SK-N-SH (cell line): ENCODE measurements at regions not wholly inside any gene's neighbourhood (a gene's known extent, or its start where the extent isn't known, plus 50 kb on each side); places are given as distances from the start of the nearest gene placed in this dataset.

Source experiments
- CTCF ChIA-PET: fragments of 300-600, 350-600 bp; formaldehyde crosslinking; extraction: SDS; loops from one replicate; lab custom pipeline; 2021; lab: Yijun Ruan, JAX
- POLR2A ChIA-PET: fragments of 350-600 bp; sonication (Branson Sonifier 250); formaldehyde crosslinking; extraction: SDS; loops from one replicate; lab custom pipeline; 2020; ENCODE audit warnings: antibody characterized with exemption, inconsistent platforms; lab: Yijun Ruan, JAX
- DNase-seq: peaks from one replicate; pipeline ENCODE4 v3.0.0; 2012
- H2AFZ ChIP-seq: fragments of 200-600 bp; sonication (generic); 2 replicates; pipeline ENCODE4 v1.8.1; 2016; ENCODE audit warnings: antibody characterized with exemption, mild to moderate bottlenecking, low read depth
- H3F3A ChIP-seq: fragments of 200-600 bp; sonication (generic); replicated peaks from 2 replicates; pipeline ENCODE3; 2016; ENCODE audit warnings: antibody characterized with exemption, mild to moderate bottlenecking; ENCODE audit not compliant: insufficient read depth
- H3K27ac ChIP-seq, 2 experiments: fragments of 200-500 bp in 1 of 2; fragments of 200-600 bp in 1 of 2; sonication (Bioruptor generic) in 1 of 2; sonication (generic), shearing (Covaris generic) in 1 of 2; 2 replicates each; pipeline versions ENCODE4 v1.5.1 to v1.6.1; 2014 to 2016; ENCODE audit warnings: low read depth in 2 of 2, inconsistent platforms in 1 of 2, low read length in 1 of 2, mild to moderate bottlenecking in 1 of 2, mixed read lengths in 1 of 2
- H3K27me3 ChIP-seq: fragments of 200-600 bp; sonication (generic), shearing (Covaris generic); 2 replicates; pipeline ENCODE4 v1.6.1; 2016; ENCODE audit warnings: mixed run types; ENCODE audit not compliant: insufficient read depth
- H3K36me3 ChIP-seq, 2 experiments: fragments of 200-500 bp in 1 of 2; fragments of 200-600 bp in 1 of 2; sonication (Bioruptor generic) in 1 of 2; sonication (generic) in 1 of 2; replicated peaks in 1 of 2; 2 replicates each; pipeline versions ENCODE3 to v1.5.1; 2014 to 2016; ENCODE audit warnings: low read length in 1 of 2, mild to moderate bottlenecking in 1 of 2; ENCODE audit not compliant: insufficient read depth in 2 of 2, control insufficient read depth in 1 of 2
- H3K4me1 ChIP-seq, 2 experiments: fragments of 200-500 bp in 1 of 2; fragments of 200-600 bp in 1 of 2; sonication (Bioruptor generic) in 1 of 2; sonication (generic), shearing (Covaris generic) in 1 of 2; 2 replicates each; pipeline versions ENCODE4 v1.5.1 to v1.6.1; 2014 to 2016; ENCODE audit warnings: low read depth in 1 of 2, low read length in 1 of 2, mixed run types in 1 of 2; ENCODE audit not compliant: insufficient read depth in 2 of 2, control insufficient read depth in 1 of 2
- H3K4me2 ChIP-seq: fragments of 200-600 bp; sonication (generic), shearing (Covaris generic); 2 replicates; pipeline ENCODE4 v1.6.1; 2017; ENCODE audit warnings: mixed run types
- H3K4me3 ChIP-seq, 2 experiments: fragments of 200-500 bp in 1 of 2; fragments of 200-600 bp in 1 of 2; sonication (Bioruptor generic) in 1 of 2; sonication (generic), shearing (Covaris generic) in 1 of 2; 2 replicates each; pipeline versions ENCODE4 v1.5.1 to v1.8.1; 2014 to 2016; ENCODE audit warnings: low read depth in 2 of 2, inconsistent platforms in 1 of 2, low read length in 1 of 2, mild to moderate bottlenecking in 1 of 2, mixed read lengths in 1 of 2, moderate library complexity in 1 of 2
- H3K79me2 ChIP-seq: fragments of 200-600 bp; sonication (generic); 2 replicates; pipeline ENCODE4 v1.8.1; 2017; ENCODE audit warnings: mild to moderate bottlenecking; ENCODE audit not compliant: insufficient read depth
- H3K9ac ChIP-seq: fragments of 200-600 bp; sonication (generic); 2 replicates; pipeline ENCODE4 v1.6.1; 2017; ENCODE audit warnings: mixed run types
- H3K9me2 ChIP-seq: fragments of 200-600 bp; sonication (generic); 2 replicates; pipeline ENCODE4 v1.6.1; 2017; ENCODE audit warnings: mixed run types
- H3K9me3 ChIP-seq: fragments of 200-600 bp; sonication (generic); 2 replicates; pipeline ENCODE4 v1.6.1; 2017; ENCODE audit warnings: mixed run types, mild to moderate bottlenecking, moderate library complexity
- H4K20me1 ChIP-seq: fragments of 200-600 bp; sonication (generic); 2 replicates; pipeline ENCODE4 v1.6.1; 2017; ENCODE audit warnings: mild to moderate bottlenecking, mixed run types; ENCODE audit not compliant: insufficient read depth
- ELF1 ChIP-seq: IDR thresholded peaks from 2 replicates; pipeline ENCODE4 v1.4.0; 2012
- EP300 ChIP-seq, 2 experiments: IDR thresholded peaks; 2 replicates each; pipeline versions ENCODE4 v1.4.0 to v1.6.1; 2012; ENCODE audit warnings: borderline replicate concordance in 1 of 2, low read depth in 1 of 2, low read length in 1 of 2
- FOSL2 ChIP-seq: IDR thresholded peaks from 2 replicates; pipeline ENCODE4 v1.4.0; 2012; ENCODE audit warnings: low read depth, mild to moderate bottlenecking, moderate library complexity, borderline replicate concordance
- FOXJ3 ChIP-seq: sonication (generic); formaldehyde crosslinking; IDR thresholded peaks from 2 replicates; pipeline ENCODE4 v1.5.1; 2020; ENCODE audit warnings: mild to moderate bottlenecking, missing genetic modification reagents
- JUND ChIP-seq: IDR thresholded peaks from 2 replicates; pipeline ENCODE4 v1.4.0; 2012
- MEF2A ChIP-seq: IDR thresholded peaks from 2 replicates; pipeline ENCODE4 v1.4.0; 2012; ENCODE audit warnings: low read depth, borderline replicate concordance
- NFIC ChIP-seq: IDR thresholded peaks from 2 replicates; pipeline ENCODE4 v1.4.0; 2012; ENCODE audit warnings: borderline replicate concordance
- POLR2AphosphoS5 ChIP-seq: IDR thresholded peaks from 2 replicates; pipeline ENCODE4 v1.6.1; 2012; ENCODE audit warnings: low read depth, low read length
- RAD21 ChIP-seq: IDR thresholded peaks from 2 replicates; pipeline ENCODE4 v1.6.1; 2012; ENCODE audit warnings: mild to moderate bottlenecking, low read length
- RXRA ChIP-seq: IDR thresholded peaks from 2 replicates; pipeline ENCODE4 v1.4.0; 2012; ENCODE audit warnings: low read depth, mild to moderate bottlenecking, borderline replicate concordance
- TCF12 ChIP-seq: IDR thresholded peaks from 2 replicates; pipeline ENCODE4 v1.4.0; 2012
- TEAD4 ChIP-seq: IDR thresholded peaks from 2 replicates; pipeline ENCODE4 v1.4.0; 2012; ENCODE audit warnings: mild to moderate bottlenecking, borderline replicate concordance; ENCODE audit not compliant: insufficient read depth
- YY1 ChIP-seq: IDR thresholded peaks from 2 replicates; pipeline ENCODE4 v1.4.0; 2012; ENCODE audit warnings: low read depth, mild to moderate bottlenecking
- WGBS: methylation state at CpG from one replicate; pipeline ENCODE4 v1.1.6; 2017; ENCODE audit warnings: low lambda C conversion rate; 5-methylcytosine and 5-hydroxymethylcytosine counted together
- TF ChIP-seq, protein P1 (sequence below): IDR thresholded peaks from 2 replicates; pipeline ENCODE4; 2012
- TF ChIP-seq, protein P2 (sequence below): IDR thresholded peaks from 2 replicates; pipeline ENCODE4 v1.4.0; 2012; ENCODE audit warnings: low read depth, borderline replicate concordance
- TF ChIP-seq, protein P3 (sequence below): fragments of 200-600 bp; sonication (generic); IDR thresholded peaks from 2 replicates; pipeline ENCODE4 v1.6.1; 2017; ENCODE audit warnings: antibody characterized with exemption, mild to moderate bottlenecking, moderate library complexity

DNA sequence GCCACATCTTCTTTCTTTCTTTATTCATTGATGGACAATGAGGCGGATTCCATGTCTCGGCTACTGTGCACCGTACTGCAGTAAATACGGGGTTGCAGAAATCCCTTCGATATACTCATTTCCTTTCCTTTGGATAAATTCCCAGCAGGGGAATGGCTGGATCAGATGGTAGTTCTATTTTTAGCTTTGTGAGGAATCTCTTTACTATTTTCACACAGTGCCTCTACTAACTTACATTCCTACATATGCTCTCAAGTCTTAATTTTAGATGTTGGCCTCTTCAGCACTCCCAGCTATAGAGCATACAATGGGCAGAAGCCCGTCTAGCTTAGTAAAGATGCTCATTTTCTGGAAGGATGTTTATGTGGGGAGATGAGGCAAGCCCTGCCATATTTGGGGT lies 317.4 kb downstream of the ASMT start:
- CTCF ChIA-PET: no interaction called here

DNA sequence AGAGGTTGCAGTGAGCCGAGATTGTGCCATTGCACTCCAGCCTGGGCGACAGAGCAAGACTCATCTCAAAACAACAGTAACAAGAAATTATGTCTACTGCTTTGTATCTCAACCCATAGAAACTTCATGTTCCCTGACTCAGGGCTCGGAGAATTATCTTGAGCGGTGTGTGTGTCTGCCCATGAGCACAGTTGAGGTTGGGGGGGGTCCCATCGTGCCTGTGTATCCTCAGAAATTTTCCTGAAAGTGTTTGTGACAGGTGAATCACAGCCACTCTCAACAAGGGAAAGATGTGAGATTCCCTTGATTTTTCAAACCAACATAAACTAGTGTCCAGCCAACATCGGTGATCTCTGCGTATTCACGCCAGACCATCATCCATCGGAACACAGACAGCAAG lies 319.1 kb downstream of the ASMT start:
- Histone ChIP-seq H4K20me1 (no peaks in the 10 kb centered on the region), H3K4me2 (peak overlapping the region; percentile 56), H2AFZ (no peak overlapping the region; the same call in 1 of the 2 replicates), H3K4me1 (no peaks in the 10 kb centered on the region), H3F3A (peaks cover 3% of the 10 kb centered on the region), H3K36me3 (no peaks in the 10 kb centered on the region), H3K9ac (peak overlapping the region; percentile 30; the same call in 1 of the 2 replicates), H3K27ac (peak overlapping the region in 1 of 2 experiments; percentile 98; a peak in 2 of 4 replicates), H3K4me3 (no peak overlapping the region), H3K9me2 (no peaks in the 10 kb centered on the region), H3K9me3 (no peaks in the 10 kb centered on the region), H3K27me3 (no peaks in the 10 kb centered on the region), H3K79me2 (no peaks in the 10 kb centered on the region)
- no peak for DNase-seq
- 17% methylated on average over 9 of the region's 9 CpGs for WGBS
- POLR2A ChIA-PET: no interaction called here
- CTCF ChIA-PET: no interaction called here
- TF ChIP-seq TCF12 (peak; percentile 90), FOSL2 (peak; percentile 6; the same call in 1 of the 2 replicates), TEAD4 (0 out of 2 replicates have a peak, but pooled peaks have one; percentile 12), MEF2A (peak; percentile 45; the same call in 1 of the 2 replicates), FOXJ3 (CRISPR knock-in tag) (no peak), POLR2AphosphoS5 (peak; percentile 22; the same call in 1 of the 2 replicates), EP300 (IDR thresholded peaks at IDR 0.05; ENCODE audit: borderline replicate concordance in 1 of 2, low read depth in 1 of 2, low read length in 1 of 2) (peak in 1 of 2 experiments; percentile 35; a peak in 1 of 4 replicates), ELF1 (no peak)
- TF ChIP-seq, protein P1, sequence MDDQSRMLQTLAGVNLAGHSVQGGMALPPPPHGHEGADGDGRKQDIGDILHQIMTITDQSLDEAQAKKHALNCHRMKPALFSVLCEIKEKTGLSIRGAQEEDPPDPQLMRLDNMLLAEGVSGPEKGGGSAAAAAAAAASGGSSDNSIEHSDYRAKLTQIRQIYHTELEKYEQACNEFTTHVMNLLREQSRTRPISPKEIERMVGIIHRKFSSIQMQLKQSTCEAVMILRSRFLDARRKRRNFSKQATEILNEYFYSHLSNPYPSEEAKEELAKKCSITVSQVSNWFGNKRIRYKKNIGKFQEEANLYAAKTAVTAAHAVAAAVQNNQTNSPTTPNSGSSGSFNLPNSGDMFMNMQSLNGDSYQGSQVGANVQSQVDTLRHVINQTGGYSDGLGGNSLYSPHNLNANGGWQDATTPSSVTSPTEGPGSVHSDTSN: peak; percentile 82
- TF ChIP-seq, protein P2, sequence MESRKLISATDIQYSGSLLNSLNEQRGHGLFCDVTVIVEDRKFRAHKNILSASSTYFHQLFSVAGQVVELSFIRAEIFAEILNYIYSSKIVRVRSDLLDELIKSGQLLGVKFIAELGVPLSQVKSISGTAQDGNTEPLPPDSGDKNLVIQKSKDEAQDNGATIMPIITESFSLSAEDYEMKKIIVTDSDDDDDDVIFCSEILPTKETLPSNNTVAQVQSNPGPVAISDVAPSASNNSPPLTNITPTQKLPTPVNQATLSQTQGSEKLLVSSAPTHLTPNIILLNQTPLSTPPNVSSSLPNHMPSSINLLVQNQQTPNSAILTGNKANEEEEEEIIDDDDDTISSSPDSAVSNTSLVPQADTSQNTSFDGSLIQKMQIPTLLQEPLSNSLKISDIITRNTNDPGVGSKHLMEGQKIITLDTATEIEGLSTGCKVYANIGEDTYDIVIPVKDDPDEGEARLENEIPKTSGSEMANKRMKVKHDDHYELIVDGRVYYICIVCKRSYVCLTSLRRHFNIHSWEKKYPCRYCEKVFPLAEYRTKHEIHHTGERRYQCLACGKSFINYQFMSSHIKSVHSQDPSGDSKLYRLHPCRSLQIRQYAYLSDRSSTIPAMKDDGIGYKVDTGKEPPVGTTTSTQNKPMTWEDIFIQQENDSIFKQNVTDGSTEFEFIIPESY: no peak

More for the DNA sequence above, 317.4 kb downstream of the ASMT start:
- Histone ChIP-seq H3K27ac (peak overlapping the region in 1 of 2 experiments; percentile 98; a peak in 2 of 4 replicates), H3K9ac (peak overlapping the region; percentile 64), H3K79me2 (no peaks in the 10 kb centered on the region), H3K9me3 (no peaks in the 10 kb centered on the region), H3K4me2 (peak overlapping the region; percentile 18; the same call in 1 of the 2 replicates), H3K9me2 (no peaks in the 10 kb centered on the region), H3K4me3 (no peak overlapping the region; a peak in 1 of 4 replicates), H3K36me3 (no peaks in the 10 kb centered on the region), H3K27me3 (no peaks in the 10 kb centered on the region), H4K20me1 (no peaks in the 10 kb centered on the region), H3K4me1 (no peaks in the 10 kb centered on the region), H3F3A (peaks cover 3% of the 10 kb centered on the region), H2AFZ (no peak overlapping the region)
- WGBS: 44% methylated on average over 6 of the region's 6 CpGs
- POLR2A ChIA-PET: no interaction called here
- DNase-seq: no peak
- peak; percentile 65 for TF ChIP-seq FOSL2
- no peak for TF ChIP-seq RAD21
- TF ChIP-seq RXRA: no peak
- peak in 1 of 2 experiments; percentile 58; a peak in 1 of 4 replicates for TF ChIP-seq EP300 (IDR thresholded peaks at IDR 0.05; ENCODE audit: borderline replicate concordance in 1 of 2, low read depth in 1 of 2, low read length in 1 of 2)
- peak; percentile 48; the same call in 1 of the 2 replicates for TF ChIP-seq NFIC
- TF ChIP-seq TCF12: peak; percentile 66
- TF ChIP-seq, protein P1: peak; percentile 34; the same call in 1 of the 2 replicates
- TF ChIP-seq, protein P3, sequence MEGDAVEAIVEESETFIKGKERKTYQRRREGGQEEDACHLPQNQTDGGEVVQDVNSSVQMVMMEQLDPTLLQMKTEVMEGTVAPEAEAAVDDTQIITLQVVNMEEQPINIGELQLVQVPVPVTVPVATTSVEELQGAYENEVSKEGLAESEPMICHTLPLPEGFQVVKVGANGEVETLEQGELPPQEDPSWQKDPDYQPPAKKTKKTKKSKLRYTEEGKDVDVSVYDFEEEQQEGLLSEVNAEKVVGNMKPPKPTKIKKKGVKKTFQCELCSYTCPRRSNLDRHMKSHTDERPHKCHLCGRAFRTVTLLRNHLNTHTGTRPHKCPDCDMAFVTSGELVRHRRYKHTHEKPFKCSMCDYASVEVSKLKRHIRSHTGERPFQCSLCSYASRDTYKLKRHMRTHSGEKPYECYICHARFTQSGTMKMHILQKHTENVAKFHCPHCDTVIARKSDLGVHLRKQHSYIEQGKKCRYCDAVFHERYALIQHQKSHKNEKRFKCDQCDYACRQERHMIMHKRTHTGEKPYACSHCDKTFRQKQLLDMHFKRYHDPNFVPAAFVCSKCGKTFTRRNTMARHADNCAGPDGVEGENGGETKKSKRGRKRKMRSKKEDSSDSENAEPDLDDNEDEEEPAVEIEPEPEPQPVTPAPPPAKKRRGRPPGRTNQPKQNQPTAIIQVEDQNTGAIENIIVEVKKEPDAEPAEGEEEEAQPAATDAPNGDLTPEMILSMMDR: no peak
- peak; percentile 58 for TF ChIP-seq JUND
- no peak for TF ChIP-seq YY1
- peak; percentile 98 for TF ChIP-seq MEF2A
